ENCODE measurements at regions not wholly inside any gene's neighbourhood (a gene's known extent, or its start where the extent isn't known, plus 50 kb on each side); places are given as distances from the start of the nearest gene placed in this dataset.

DNA sequence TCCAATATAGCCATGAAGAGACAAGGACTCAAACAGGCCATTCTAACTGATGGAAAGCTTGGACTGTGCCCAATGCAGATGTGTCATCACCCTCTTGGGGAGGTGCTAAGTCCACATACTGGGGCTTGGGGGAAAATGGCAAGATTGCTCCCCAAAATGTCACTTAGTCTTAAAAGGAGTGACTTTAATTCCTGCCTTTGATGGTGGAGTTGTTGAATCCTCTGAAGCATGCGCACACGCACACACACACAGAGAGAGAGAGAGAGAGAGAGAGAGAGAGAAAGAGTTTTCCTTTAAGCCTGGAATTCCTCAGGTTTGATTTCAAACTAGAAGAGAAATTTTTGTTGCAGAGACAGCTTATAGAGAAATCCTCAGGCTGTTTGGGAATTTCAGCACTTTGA lies 161.9 kb upstream of the GAS1 start:
- Mint-ChIP-seq H3K4me3 (no peak overlapping the region), H3K36me3 (ENCODE audit: low read depth) (no peaks in the 10 kb centered on the region), H3K27ac (no peak overlapping the region), H3K4me1 (ENCODE audit: low read depth) (no peaks in the 10 kb centered on the region), H3K27me3 (ENCODE audit: low read depth) (no peaks in the 10 kb centered on the region), H3K9me3 (no peaks in the 10 kb centered on the region)

DNA sequence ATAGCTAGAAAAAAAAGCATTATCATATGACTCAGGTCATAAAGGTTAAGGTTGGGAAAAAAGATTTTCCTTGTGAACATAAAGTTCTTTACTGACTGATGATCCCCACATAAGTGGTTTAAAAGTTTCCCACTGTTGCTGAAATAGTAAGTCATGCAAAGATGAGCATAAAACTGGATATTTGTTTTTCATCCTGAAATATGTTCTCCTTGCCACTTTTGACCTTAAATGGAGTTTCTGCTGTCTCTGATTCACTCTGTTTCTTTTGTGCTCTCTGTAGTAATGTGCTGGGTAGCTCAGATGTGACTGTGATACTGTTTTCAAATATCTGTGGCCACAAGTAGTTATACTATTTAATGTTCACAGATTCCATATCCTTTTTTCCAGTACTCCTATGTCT lies 162.5 kb upstream of the GAS1 start:
- H3K4me3 Mint-ChIP-seq, result no peak overlapping the region
- no peak overlapping the region for H3K27ac Mint-ChIP-seq
- no peaks in the 10 kb centered on the region for H3K4me1 Mint-ChIP-seq (ENCODE audit: low read depth)
- no peaks in the 10 kb centered on the region for H3K27me3 Mint-ChIP-seq (ENCODE audit: low read depth)
- no peaks in the 10 kb centered on the region for H3K36me3 Mint-ChIP-seq (ENCODE audit: low read depth)
- H3K9me3 Mint-ChIP-seq, result no peaks in the 10 kb centered on the region

DNA sequence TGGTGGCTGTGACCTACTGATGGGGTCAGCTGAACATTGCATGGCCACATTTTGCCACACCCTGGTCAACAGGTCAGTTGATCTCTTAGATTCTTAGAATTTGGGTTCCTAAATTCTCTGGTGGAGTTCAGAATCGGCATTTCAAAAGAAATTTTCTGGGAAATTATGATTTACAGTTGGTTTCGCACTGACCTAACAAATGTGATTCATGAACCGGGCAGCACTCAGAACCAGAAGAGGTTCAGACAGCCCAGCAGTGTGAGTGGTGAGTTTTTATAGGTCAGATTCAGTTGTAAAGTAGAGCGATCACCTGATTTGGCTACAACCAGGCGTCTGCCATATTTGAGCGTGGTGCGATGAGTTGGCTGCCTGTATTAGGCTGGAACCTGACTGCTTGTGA lies 163.7 kb upstream of the GAS1 start:
- H3K36me3 Mint-ChIP-seq (ENCODE audit: low read depth), result no peaks in the 10 kb centered on the region
- H3K4me3 Mint-ChIP-seq, result no peak overlapping the region
- H3K27me3 Mint-ChIP-seq (ENCODE audit: low read depth), result no peaks in the 10 kb centered on the region
- no peaks in the 10 kb centered on the region for H3K9me3 Mint-ChIP-seq
- no peaks in the 10 kb centered on the region for H3K4me1 Mint-ChIP-seq (ENCODE audit: low read depth)
- H3K27ac Mint-ChIP-seq, result no peak overlapping the region

DNA sequence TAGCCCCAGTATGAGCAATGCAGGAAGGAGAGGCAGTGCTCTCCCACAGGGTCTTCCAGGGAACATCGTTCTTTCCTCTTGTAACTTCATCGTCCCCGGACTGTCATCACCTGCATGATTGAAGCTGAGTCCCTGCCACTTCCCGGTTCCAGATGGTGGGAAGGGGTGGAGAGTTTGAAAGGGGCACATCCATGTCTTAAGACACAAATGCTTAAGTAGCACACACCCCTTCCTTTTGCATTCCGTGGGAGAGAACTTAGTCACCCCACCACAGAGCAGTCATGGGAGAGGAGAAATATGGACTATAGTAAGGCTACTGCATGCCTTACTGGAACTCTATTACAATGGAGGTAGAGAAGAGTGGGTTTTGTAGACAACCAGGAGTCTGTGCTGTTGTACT lies 165.3 kb upstream of the GAS1 start:
- no peaks in the 10 kb centered on the region for H3K9me3 Mint-ChIP-seq
- H3K4me1 Mint-ChIP-seq (ENCODE audit: low read depth), result no peaks in the 10 kb centered on the region
- no peaks in the 10 kb centered on the region for H3K27me3 Mint-ChIP-seq (ENCODE audit: low read depth)
- no peak overlapping the region for H3K4me3 Mint-ChIP-seq
- no peaks in the 10 kb centered on the region for H3K36me3 Mint-ChIP-seq (ENCODE audit: low read depth)
- H3K27ac Mint-ChIP-seq, result no peak overlapping the region

DNA sequence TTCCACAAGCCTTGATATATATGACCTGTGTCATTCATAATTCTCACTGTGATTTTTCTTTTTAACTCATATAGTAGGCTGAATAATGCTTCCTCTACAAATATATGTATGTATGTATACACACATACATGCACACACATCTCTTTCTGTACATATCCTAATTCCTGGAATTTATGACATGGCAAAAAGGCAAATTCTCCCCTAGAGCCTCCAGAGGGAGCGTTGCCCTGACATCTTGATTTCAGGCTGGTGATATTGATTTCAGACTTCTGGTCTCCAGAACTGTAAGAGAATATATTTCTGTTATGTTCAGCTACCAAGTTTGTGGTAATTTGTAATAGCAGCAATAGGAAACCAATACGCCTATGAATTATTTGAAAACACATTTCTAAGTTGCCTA lies 166.6 kb upstream of the GAS1 start:
- H3K27ac Mint-ChIP-seq, result no peak overlapping the region
- no peaks in the 10 kb centered on the region for H3K4me1 Mint-ChIP-seq (ENCODE audit: low read depth)
- no peaks in the 10 kb centered on the region for H3K9me3 Mint-ChIP-seq
- H3K27me3 Mint-ChIP-seq (ENCODE audit: low read depth), result no peaks in the 10 kb centered on the region
- H3K36me3 Mint-ChIP-seq (ENCODE audit: low read depth), result no peaks in the 10 kb centered on the region
- H3K4me3 Mint-ChIP-seq, result no peak overlapping the region

DNA sequence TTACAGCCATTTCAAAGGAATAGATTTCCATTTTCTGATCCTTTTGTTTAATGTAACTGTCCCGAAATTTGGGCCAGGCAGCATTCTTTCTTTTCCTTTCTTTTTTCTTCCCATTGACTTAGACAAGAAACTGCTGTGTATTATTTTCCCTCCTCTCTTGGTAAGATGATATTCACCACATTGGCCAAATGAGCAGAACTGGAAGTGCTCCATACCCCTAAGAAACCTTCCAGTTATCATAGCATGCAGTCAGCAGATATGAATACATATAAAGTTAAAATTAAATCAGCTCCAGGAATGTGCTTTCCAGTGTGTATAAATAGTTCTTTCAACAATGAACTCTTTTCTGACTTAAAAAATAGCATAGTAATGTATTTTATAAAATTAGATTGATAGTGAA lies 168.5 kb upstream of the GAS1 start:
- no peaks in the 10 kb centered on the region for H3K36me3 Mint-ChIP-seq (ENCODE audit: low read depth)
- H3K4me1 Mint-ChIP-seq (ENCODE audit: low read depth), result no peaks in the 10 kb centered on the region
- H3K27me3 Mint-ChIP-seq (ENCODE audit: low read depth), result no peaks in the 10 kb centered on the region
- no peaks in the 10 kb centered on the region for H3K9me3 Mint-ChIP-seq
- no peak overlapping the region for H3K27ac Mint-ChIP-seq
- H3K4me3 Mint-ChIP-seq, result no peak overlapping the region

DNA sequence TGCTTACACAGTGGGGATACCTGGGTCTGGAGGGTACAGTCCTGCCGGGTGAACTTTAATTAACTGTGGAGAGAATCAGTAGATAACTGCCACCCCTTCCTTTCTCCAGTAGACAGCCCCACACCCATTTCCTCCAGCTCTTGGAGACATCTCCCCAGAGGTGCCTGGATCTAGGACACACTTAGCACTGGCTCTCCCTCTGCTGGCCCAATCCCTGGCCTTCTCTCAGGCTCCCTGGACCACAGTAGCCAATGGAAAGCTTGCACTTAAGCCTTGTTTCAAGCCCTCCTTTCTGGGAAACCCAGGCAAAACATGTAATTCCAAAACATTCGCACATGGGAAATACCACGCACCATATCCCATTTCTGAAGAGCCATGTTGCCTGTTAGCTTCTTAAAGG lies 169.2 kb upstream of the GAS1 start:
- Mint-ChIP-seq H3K36me3 (ENCODE audit: low read depth) (no peaks in the 10 kb centered on the region), H3K27ac (no peak overlapping the region), H3K27me3 (ENCODE audit: low read depth) (no peaks in the 10 kb centered on the region), H3K9me3 (no peaks in the 10 kb centered on the region), H3K4me1 (ENCODE audit: low read depth) (no peaks in the 10 kb centered on the region), H3K4me3 (no peak overlapping the region)

DNA sequence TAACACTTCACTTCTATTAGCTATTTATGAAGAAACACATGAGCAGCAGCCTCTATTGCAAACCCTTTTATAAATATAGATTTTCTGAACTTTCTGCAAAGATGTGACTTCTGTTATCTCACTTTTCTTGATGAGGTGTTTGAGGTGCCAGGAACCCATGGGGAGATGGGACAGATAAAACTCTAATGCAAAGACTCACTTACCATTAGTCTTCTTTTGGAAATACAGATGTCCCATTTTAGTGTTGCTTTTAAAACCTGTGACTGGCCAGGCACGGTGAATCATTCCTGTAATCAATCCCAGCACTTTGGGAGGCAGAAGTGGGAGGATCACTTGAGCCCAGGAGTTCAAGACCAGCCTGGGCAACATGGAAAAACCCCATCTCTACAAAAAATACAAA lies 171.3 kb upstream of the GAS1 start:
- peaks cover 5% of the 10 kb centered on the region for H3K4me1 Mint-ChIP-seq (ENCODE audit: low read depth)
- H3K27ac Mint-ChIP-seq, result no peak overlapping the region
- H3K27me3 Mint-ChIP-seq (ENCODE audit: low read depth), result no peaks in the 10 kb centered on the region
- H3K36me3 Mint-ChIP-seq (ENCODE audit: low read depth), result no peaks in the 10 kb centered on the region
- no peaks in the 10 kb centered on the region for H3K9me3 Mint-ChIP-seq
- H3K4me3 Mint-ChIP-seq, result no peak overlapping the region

DNA sequence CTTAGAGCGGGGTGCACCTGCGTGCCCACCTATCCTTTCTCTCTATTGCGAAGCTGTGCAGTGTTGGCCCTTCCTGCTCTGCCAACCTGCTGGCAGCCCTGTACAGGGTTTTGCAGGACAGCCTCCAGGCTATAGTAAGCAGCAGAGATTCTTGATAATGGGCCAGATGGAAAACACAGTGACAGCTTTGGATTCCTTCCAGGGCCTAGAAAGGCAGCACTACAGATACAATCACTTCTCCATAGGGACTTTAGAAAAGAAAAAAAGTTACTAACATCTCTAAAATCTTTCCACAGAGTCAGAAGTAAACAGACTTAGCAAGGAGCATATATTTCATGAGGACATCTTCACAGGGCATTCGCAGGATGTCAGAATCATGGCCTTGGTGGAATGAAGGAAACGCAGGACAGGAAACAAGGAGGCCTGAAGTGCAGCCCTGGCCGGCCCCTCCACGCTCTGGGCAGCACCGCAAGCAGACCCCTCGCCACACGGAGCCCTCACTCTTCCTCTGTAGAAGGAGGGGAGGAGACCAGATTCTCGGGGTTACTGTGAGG lies 172.1 kb upstream of the GAS1 start:
- Mint-ChIP-seq H3K27ac (no peak overlapping the region), H3K9me3 (no peaks in the 10 kb centered on the region), H3K4me1 (ENCODE audit: low read depth) (peaks cover 5% of the 10 kb centered on the region), H3K4me3 (no peak overlapping the region), H3K36me3 (ENCODE audit: low read depth) (no peaks in the 10 kb centered on the region), H3K27me3 (ENCODE audit: low read depth) (no peaks in the 10 kb centered on the region)

DNA sequence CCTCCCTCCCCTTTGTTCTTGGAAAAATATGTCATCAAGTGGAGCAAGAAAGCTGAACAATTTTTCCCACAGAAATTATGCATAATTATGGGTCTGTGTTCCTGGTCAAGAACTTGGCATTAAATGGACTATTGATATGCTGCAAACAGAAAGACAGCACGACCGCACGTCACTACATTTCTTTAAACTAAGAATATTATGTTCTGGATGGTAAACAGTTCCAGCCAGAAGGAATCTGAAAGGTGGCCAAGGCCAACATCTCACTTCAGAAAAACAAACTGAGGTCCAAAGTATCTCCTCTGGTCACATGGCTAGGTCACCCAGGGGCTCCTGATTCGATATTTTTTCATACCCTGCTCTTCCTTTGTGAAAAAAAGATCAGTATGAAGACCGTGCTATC lies 173.3 kb upstream of the GAS1 start:
- no peaks in the 10 kb centered on the region for H3K27me3 Mint-ChIP-seq (ENCODE audit: low read depth)
- no peak overlapping the region for H3K27ac Mint-ChIP-seq
- no peak overlapping the region for H3K4me3 Mint-ChIP-seq
- H3K36me3 Mint-ChIP-seq (ENCODE audit: low read depth), result no peaks in the 10 kb centered on the region
- peaks cover 5% of the 10 kb centered on the region for H3K4me1 Mint-ChIP-seq (ENCODE audit: low read depth)
- no peaks in the 10 kb centered on the region for H3K9me3 Mint-ChIP-seq

DNA sequence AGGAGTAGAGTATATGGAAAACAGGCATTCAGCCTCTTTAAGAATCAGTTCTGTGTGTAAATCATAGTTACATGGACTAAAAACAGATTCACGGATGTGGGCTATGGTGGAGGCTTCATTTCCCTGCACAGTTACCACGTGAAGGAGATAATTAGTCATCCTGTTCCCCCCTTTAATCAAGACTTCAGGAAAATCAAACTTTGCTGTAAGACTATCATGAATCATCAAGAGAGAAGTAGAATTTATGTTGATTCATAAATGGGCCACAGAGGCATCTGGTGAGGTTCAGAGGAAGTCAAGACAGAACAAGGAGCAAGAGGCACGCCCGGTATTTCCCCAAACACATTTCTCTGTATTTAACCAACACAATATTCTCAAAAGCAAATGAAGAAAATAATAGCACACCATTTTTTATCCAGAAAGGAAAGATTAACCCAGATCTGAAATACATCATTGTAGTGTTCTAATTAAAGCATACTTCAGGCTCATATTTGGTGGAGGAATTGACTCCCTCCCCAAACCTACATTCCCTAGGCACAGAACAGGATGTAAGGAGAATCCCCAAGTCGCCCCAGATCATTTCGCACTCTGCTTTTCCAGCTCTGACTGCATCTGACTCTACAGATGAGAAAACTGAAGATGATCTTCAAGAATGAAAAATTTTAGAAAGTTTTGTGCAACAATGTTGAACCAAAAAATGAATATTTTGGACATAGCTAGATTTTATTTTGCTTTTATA lies 175.8 kb upstream of the GAS1 start:
- Mint-ChIP-seq H3K4me1 (ENCODE audit: low read depth) (peaks cover 5% of the 10 kb centered on the region), H3K4me3 (no peak overlapping the region), H3K36me3 (ENCODE audit: low read depth) (no peaks in the 10 kb centered on the region), H3K27ac (no peak overlapping the region), H3K27me3 (ENCODE audit: low read depth) (no peaks in the 10 kb centered on the region), H3K9me3 (no peaks in the 10 kb centered on the region)

DNA sequence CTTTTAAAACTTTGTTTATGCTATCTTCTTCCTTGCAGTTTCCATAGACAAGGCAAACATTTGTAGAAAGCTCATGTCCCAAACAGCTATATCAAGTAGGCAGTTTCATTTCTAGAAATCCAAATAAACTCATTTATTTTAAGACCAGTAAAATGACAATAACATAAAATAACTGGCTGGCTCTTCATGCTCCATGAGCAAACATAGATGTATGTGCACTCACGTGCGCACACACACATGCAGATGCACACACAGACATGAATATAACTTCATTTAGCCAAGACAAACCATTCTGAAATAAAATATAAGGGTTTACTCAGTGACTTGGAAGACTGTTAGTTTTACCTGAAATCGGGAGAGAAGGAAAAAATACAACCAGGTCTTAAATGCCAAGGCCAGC lies 176.5 kb upstream of the GAS1 start:
- H3K36me3 Mint-ChIP-seq (ENCODE audit: low read depth), result no peaks in the 10 kb centered on the region
- H3K27ac Mint-ChIP-seq, result no peak overlapping the region
- H3K27me3 Mint-ChIP-seq (ENCODE audit: low read depth), result no peaks in the 10 kb centered on the region
- no peak overlapping the region for H3K4me3 Mint-ChIP-seq
- no peaks in the 10 kb centered on the region for H3K9me3 Mint-ChIP-seq
- peaks cover 5% of the 10 kb centered on the region for H3K4me1 Mint-ChIP-seq (ENCODE audit: low read depth)

DNA sequence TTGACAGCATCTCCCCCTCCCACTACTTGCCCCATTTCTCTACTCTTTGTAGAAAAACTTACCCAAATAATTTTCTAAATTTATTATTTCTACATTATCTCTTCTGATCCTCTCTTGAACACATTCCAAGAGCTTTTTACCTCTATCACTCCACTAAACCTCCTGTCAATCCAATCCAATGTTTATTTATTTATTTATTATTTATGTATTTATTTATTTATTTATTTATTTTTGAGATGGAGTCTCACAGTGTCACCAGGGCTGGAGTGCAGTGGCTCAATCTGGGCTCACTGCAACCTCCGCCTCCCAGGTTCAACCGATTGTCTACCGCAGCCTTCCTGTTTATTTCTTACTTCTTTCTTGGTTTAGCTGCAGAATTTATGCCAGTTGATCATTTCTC lies 178.5 kb upstream of the GAS1 start:
- Mint-ChIP-seq H3K36me3 (ENCODE audit: low read depth) (no peaks in the 10 kb centered on the region), H3K9me3 (no peaks in the 10 kb centered on the region), H3K27me3 (ENCODE audit: low read depth) (no peaks in the 10 kb centered on the region), H3K27ac (no peak overlapping the region), H3K4me3 (no peak overlapping the region), H3K4me1 (ENCODE audit: low read depth) (peaks cover 5% of the 10 kb centered on the region)

DNA sequence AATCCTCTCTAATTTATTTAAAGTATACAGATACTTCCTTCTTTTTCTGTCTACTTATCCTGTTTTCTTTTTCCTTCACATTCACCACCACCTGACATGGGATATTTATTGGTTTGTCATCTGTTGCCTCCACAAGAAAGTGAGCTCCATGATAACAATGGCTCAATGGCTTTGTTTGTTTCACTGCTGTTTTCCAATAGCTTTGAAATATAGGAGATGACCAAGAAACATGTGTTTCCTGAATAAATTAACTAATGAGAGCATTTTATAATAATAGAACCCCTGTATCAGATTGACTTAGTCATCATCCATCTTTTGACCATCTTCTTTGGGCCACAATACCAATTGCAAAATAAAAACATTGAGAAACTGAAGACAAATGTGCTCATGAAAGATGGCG lies 180.2 kb upstream of the GAS1 start:
- Mint-ChIP-seq H3K27ac (no peak overlapping the region), H3K4me1 (ENCODE audit: low read depth) (peaks cover 5% of the 10 kb centered on the region), H3K4me3 (no peak overlapping the region), H3K9me3 (no peaks in the 10 kb centered on the region), H3K36me3 (ENCODE audit: low read depth) (no peaks in the 10 kb centered on the region), H3K27me3 (ENCODE audit: low read depth) (no peaks in the 10 kb centered on the region)

DNA sequence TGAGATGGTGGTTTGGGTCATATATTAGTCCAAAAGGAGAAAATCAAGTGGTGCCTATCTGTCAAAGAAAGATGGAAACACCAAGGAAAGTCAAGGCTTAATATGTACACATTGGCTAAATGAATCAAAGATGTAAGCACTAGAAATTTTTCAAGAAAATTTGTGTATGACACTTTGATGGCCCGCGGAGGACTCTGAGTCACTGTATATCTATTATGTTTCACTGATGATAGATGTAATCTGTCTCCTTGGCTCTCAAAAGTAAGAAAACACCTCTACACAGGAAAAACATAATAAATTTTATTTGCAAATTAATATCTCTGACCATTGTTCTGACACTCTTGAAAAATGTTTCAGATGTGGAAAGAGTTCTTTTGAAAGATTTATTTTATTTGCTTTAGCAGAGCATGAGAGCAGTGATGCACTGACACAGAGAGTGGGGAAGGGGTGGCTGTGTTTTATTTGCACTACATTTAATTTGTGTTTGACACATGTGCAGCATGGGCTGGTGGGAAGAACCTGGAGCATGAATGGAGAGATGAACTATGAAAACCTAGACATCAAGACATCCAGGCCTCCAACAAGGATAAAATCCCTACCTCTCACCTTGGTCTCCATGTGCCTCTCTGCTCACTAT lies 180.8 kb upstream of the GAS1 start:
- H3K9me3 Mint-ChIP-seq, result no peaks in the 10 kb centered on the region
- peaks cover 2% of the 10 kb centered on the region for H3K4me1 Mint-ChIP-seq (ENCODE audit: low read depth)
- H3K27me3 Mint-ChIP-seq (ENCODE audit: low read depth), result no peaks in the 10 kb centered on the region
- H3K27ac Mint-ChIP-seq, result no peak overlapping the region
- H3K36me3 Mint-ChIP-seq (ENCODE audit: low read depth), result no peaks in the 10 kb centered on the region
- H3K4me3 Mint-ChIP-seq, result no peak overlapping the region
